Stomach (tissue), 4 donors: ENCODE measurements at regions not wholly inside any gene's neighbourhood (a gene's known extent, or its start where the extent isn't known, plus 50 kb on each side); places are given as distances from the start of the nearest gene placed in this dataset.

Experiments
- CTCF ChIP-seq, 7 experiments: fragments of 450-650 bp in 4 of 7; fragments of 200-600 bp in 3 of 7; sonication (generic) in 3 of 7; IDR thresholded peaks; one replicate each; pipeline ENCODE4 v1.5.1; 2016 to 2019; ENCODE audit warnings: antibody characterized with exemption in 7 of 7, control low read depth in 2 of 7, mild to moderate bottlenecking in 1 of 7
- EP300 ChIP-seq: sonication (generic); formaldehyde crosslinking; IDR thresholded peaks from one replicate; pipeline ENCODE4 v1.6.1; 2017; ENCODE audit warnings: antibody characterized with exemption
- POLR2A ChIP-seq, 4 donors: fragments of 450-650 bp; IDR thresholded peaks; one replicate each; pipeline ENCODE4 v1.6.1; 2016; ENCODE audit warnings: antibody characterized with exemption in 4 of 4, control low read depth in 2 of 4, mild to moderate bottlenecking in 1 of 4, moderate library complexity in 1 of 4
- POLR2AphosphoS5 ChIP-seq, 3 donors: sonication (generic); formaldehyde crosslinking; IDR thresholded peaks; one replicate each; pipeline ENCODE4 v1.6.1; 2016; ENCODE audit warnings: antibody characterized with exemption in 3 of 3

- TF ChIP-seq CTCF (IDR thresholded peaks at IDR 0.05), result no peak
- no peak for TF ChIP-seq POLR2A (IDR thresholded peaks at IDR 0.05)
- TF ChIP-seq POLR2AphosphoS5 (IDR thresholded peaks at IDR 0.05), result no peak
- no peak for TF ChIP-seq EP300
These were observed 317.5 kb downstream of the KCNC2 start for GRCh38 chr12:74892057-74892633.
